HepG2 (cell line): ENCODE measurements at regions not wholly inside any gene's neighbourhood (a gene's known extent, or its start where the extent isn't known, plus 50 kb on each side); places are given as distances from the start of the nearest gene placed in this dataset.

Experiments used
- ATAC-seq: fragments of 200-7000 bp; cut with Tn5 transposase; 3 replicates; pipeline ENCODE4 v1.9.1; 2020; ENCODE audit warnings: mild to moderate bottlenecking, moderate library complexity
- BruUV-seq: library from RNA; stranded (reverse); fragments of 400-500 nt; replicated peaks from 2 replicates; lab custom pipeline; 2021; lab: Mats Ljungman, UMichigan
- CTCF ChIA-PET: fragments of 300-600 bp; formaldehyde crosslinking; extraction: SDS; loops from one replicate; lab custom pipeline; 2021; ENCODE audit warnings: low total read pairs, inconsistent platforms, low intra/inter-chr PET ratio; lab: Yijun Ruan, JAX
- POLR2A ChIA-PET: fragments of 350-600 bp; sonication (Branson Sonifier 250); formaldehyde crosslinking; loops from one replicate; lab custom pipeline; 2020; ENCODE audit warnings: antibody characterized with exemption, inconsistent platforms; lab: Yijun Ruan, JAX
- DNase-seq: peaks from one replicate; pipeline ENCODE4 v3.0.0-alpha.2; 2015; ENCODE audit warnings: low spot score
- FAIRE-seq: peaks from 3 replicates; lab custom pipeline; 2011; peaks lifted over from hg19 to GRCh38; lab: Jason Lieb, UNC
- H2AFZ ChIP-seq: one replicate; pipeline ENCODE4 v1.6.1; 2011; ENCODE audit warnings: low read length, inconsistent platforms
- H3K27ac ChIP-seq: fragments of 300-600 bp; 3 replicates; pipeline ENCODE4 v1.8.0; 2011; ENCODE audit warnings: mixed run types, mild to moderate bottlenecking, mixed read lengths, low read length, inconsistent platforms; ENCODE audit not compliant: insufficient read depth; ENCODE audit errors: extremely low read length
- H3K27me3 ChIP-seq, 2 experiments: fragments of 200-600 bp in 1 of 2; 2 replicates in 1 of 2; 3 replicates in 1 of 2; pipeline versions ENCODE4 v1.6.0 to v1.8.0; 2011; ENCODE audit warnings: low read length in 2 of 2, mild to moderate bottlenecking in 2 of 2, moderate library complexity in 2 of 2, inconsistent platforms in 1 of 2; ENCODE audit not compliant: insufficient read depth in 2 of 2, control insufficient read depth in 1 of 2
- H3K36me3 ChIP-seq, 2 experiments: fragments of 200-600 bp in 1 of 2; replicated peaks in 1 of 2; 2 replicates in 1 of 2; 3 replicates in 1 of 2; pipeline versions ENCODE4 v1.5.1 to v1.8.0; 2011; ENCODE audit warnings: low read length in 2 of 2, inconsistent platforms in 1 of 2; ENCODE audit not compliant: insufficient read depth in 2 of 2, control insufficient read depth in 1 of 2
- H3K4me1 ChIP-seq: 2 replicates; pipeline ENCODE4 v1.5.1; 2012; ENCODE audit warnings: low read length, inconsistent platforms; ENCODE audit not compliant: insufficient read depth
- H3K4me2 ChIP-seq: 2 replicates; pipeline ENCODE4 v1.6.0; 2011; ENCODE audit warnings: low read depth, low read length, inconsistent platforms
- H3K4me3 ChIP-seq, 3 experiments: fragments of 200-600 bp in 1 of 3; sonication (generic), shearing (Covaris generic) in 1 of 3; replicated peaks in 1 of 3; 2 replicates each; pipeline ENCODE4 v1.5.1; 2011 to 2016; ENCODE audit warnings: low read length in 3 of 3, inconsistent platforms in 2 of 3, low read depth in 2 of 3, mild to moderate bottlenecking in 2 of 3, control low read depth in 1 of 3, mixed read lengths in 1 of 3; ENCODE audit not compliant: insufficient read depth in 1 of 3
- H3K79me2 ChIP-seq: one replicate; pipeline ENCODE4 v1.6.1; 2011; ENCODE audit warnings: low read length, inconsistent platforms; ENCODE audit not compliant: insufficient read depth
- H3K9ac ChIP-seq: 2 replicates; pipeline ENCODE4 v1.6.0; 2011; ENCODE audit warnings: mild to moderate bottlenecking, low read depth, low read length, inconsistent platforms; ENCODE audit not compliant: insufficient read depth
- H3K9me3 ChIP-seq: 2 replicates; pipeline ENCODE4 v1.5.1; 2012; ENCODE audit warnings: mild to moderate bottlenecking, low read length
- H4K20me1 ChIP-seq: 2 replicates; pipeline ENCODE4 v1.6.0; 2011; ENCODE audit warnings: inconsistent platforms, mild to moderate bottlenecking, low read length, moderate library complexity; ENCODE audit not compliant: insufficient read depth
- DR1 ChIP-seq: sonication (generic); formaldehyde crosslinking; IDR thresholded peaks from 2 replicates; pipeline ENCODE4 v1.8.0; 2021; ENCODE audit warnings: mild to moderate bottlenecking, missing genetic modification reagents, inconsistent platforms
- MAF1 ChIP-seq: sonication (generic); formaldehyde crosslinking; IDR thresholded peaks from 2 replicates; pipeline ENCODE4 v1.5.0; 2020; ENCODE audit warnings: missing genetic modification reagents, borderline replicate concordance
- ONECUT2 ChIP-seq: sonication (generic); formaldehyde crosslinking; IDR thresholded peaks from 2 replicates; pipeline ENCODE4 v1.4.0; 2020; ENCODE audit warnings: missing genetic modification reagents
- SPEN ChIP-seq: sonication (generic); formaldehyde crosslinking; IDR thresholded peaks from 2 replicates; pipeline ENCODE4 v1.5.1; 2020; ENCODE audit warnings: low read depth, mild to moderate bottlenecking, missing genetic modification reagents
- TCF7 ChIP-seq: sonication (generic); IDR thresholded peaks from 2 replicates; pipeline ENCODE4 v1.6.1; 2016; ENCODE audit warnings: antibody characterized with exemption, low read depth
- ZNF562 ChIP-seq: sonication (generic); formaldehyde crosslinking; IDR thresholded peaks from 2 replicates; pipeline ENCODE4 v1.8.0; 2022; ENCODE audit warnings: missing genetic modification reagents, borderline replicate concordance
- ZNF615 ChIP-seq: sonication (generic); formaldehyde crosslinking; IDR thresholded peaks from 2 replicates; pipeline ENCODE4 v1.5.0; 2020; ENCODE audit warnings: mild to moderate bottlenecking, missing genetic modification reagents, borderline replicate concordance
- ZNF883 ChIP-seq: sonication (generic); formaldehyde crosslinking; IDR thresholded peaks from 2 replicates; pipeline ENCODE4 v1.5.1; 2020; ENCODE audit warnings: mild to moderate bottlenecking, missing genetic modification reagents; ENCODE audit errors: not compliant biosample characterization
- WGBS: methylation state at CpG from one replicate; pipeline ENCODE4 v1.1.6; 2017; ENCODE audit warnings: low lambda C conversion rate; 5-methylcytosine and 5-hydroxymethylcytosine counted together
- in situ Hi-C: cut with HindIII; loops from 2 replicates; pipeline ENCODE4 v1.10.0; 2017; ENCODE audit warnings: low pct_unique_long_range_greater_than_20kb; ENCODE audit not compliant: extremely low pct_ligation_motif_present
- intact Hi-C: fragments of 100-400 bp; cut with micrococcal nuclease; formaldehyde crosslinking; loops from one replicate; pipeline ENCODE4 v1.10.0; 2022; ENCODE audit not compliant: unreplicated experiment
- TF ChIP-seq, protein P1 (sequence below): sonication (generic); formaldehyde crosslinking; IDR thresholded peaks from 2 replicates; pipeline ENCODE4 v1.8.1; 2023; ENCODE audit warnings: mild to moderate bottlenecking, missing genetic modification reagents, borderline replicate concordance

DNA sequence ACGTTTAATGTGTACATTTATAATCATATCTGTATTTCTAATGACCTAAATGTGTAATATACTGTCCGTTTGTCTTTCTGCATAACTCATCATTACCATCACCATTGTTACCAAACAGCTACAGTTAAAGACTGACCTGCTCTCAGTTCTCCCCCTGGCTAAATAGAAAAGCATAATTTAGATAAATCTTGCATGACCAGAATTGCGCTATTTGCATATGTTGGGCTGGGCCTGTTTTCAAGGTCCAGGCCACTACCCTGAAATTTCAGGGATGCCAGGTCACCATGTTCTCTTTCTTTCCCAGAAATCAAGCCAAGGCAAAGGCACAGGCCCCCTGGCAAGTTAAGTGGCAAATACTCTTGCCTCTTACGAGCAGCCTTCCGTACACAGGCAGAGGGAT, 78.4 kb downstream of the MARCHF4 start:
- POLR2A ChIA-PET, result no interaction called here
- BruUV-seq, result no TSS peak
- WGBS, result 54% methylated on average over 5 of the region's 5 CpGs
- no peak overlapping the region for H3K4me2 ChIP-seq
- no peak overlapping the region for H3K9ac ChIP-seq
- no peaks in the 10 kb centered on the region for H4K20me1 ChIP-seq
- no peaks in the 10 kb centered on the region for H3K9me3 ChIP-seq
- no peak overlapping the region for H2AFZ ChIP-seq
- no peaks in the 10 kb centered on the region for H3K36me3 ChIP-seq
- CTCF ChIA-PET, result no interaction called here
- intact Hi-C loops, result no loop called here
- peaks cover 0 to 12% of the 10 kb centered on the region in 2 experiments; a peak in 1 of 5 replicates for H3K27me3 ChIP-seq
- in situ Hi-C loops, result no loop called here
- ATAC-seq, result no peak
- no peak overlapping the region for H3K27ac ChIP-seq
- H3K79me2 ChIP-seq, result no peaks in the 10 kb centered on the region
- H3K4me1 ChIP-seq, result no peaks in the 10 kb centered on the region
- no peak for FAIRE-seq
- TF ChIP-seq DR1 (CRISPR knock-in tag), result no peak
- TF ChIP-seq TCF7, result no peak
- no peak for TF ChIP-seq ZNF615 (CRISPR knock-in tag)
- TF ChIP-seq ZNF883 (CRISPR knock-in tag), result no peak
- no peak overlapping the region for H3K4me3 ChIP-seq
- no peak for DNase-seq

- POLR2A ChIA-PET, result no interaction called here
These were observed 79.4 kb downstream of the MARCHF4 start for GRCh38 chr2:216292886-216293301.

More at GRCh38 chr2:216292886-216293301, 79.4 kb downstream of the MARCHF4 start:
- no TSS peak for BruUV-seq
- DNase-seq, result no peak
- Histone ChIP-seq H3K4me1 (peaks cover 2% of the 10 kb centered on the region; the same call in 1 of the 2 replicates), H3K27me3 (peaks cover 0 to 12% of the 10 kb centered on the region in 2 experiments; a peak in 1 of 5 replicates), H3K79me2 (no peaks in the 10 kb centered on the region), H3K4me3 (no peak overlapping the region), H3K9ac (no peak overlapping the region), H2AFZ (no peak overlapping the region), H3K27ac (no peak overlapping the region), H4K20me1 (no peaks in the 10 kb centered on the region), H3K4me2 (no peak overlapping the region), H3K36me3 (no peaks in the 10 kb centered on the region), H3K9me3 (no peaks in the 10 kb centered on the region)
- no peak for FAIRE-seq
- in situ Hi-C loops (no loop called here), intact Hi-C loops (no loop called here)
- ATAC-seq, result no peak
- CTCF ChIA-PET, result no interaction called here
- WGBS, result 8% methylated on average over 5 of the region's 5 CpGs
- TF ChIP-seq ONECUT2 (CRISPR knock-in tag), result no peak
- TF ChIP-seq ZNF562 (CRISPR knock-in tag), result no peak
- TF ChIP-seq, protein P1, sequence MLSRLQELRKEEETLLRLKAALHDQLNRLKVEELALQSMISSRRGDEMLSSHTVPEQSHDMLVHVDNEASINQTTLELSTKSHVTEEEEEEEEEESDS (CRISPR knock-in tag), result no peak
- no peak for TF ChIP-seq SPEN (CRISPR knock-in tag)
- no peak for TF ChIP-seq MAF1
- TF ChIP-seq, all 625 proteins: peak for 0
